ENCODE measurements at regions not wholly inside any gene's neighbourhood (a gene's known extent, or its start where the extent isn't known, plus 50 kb on each side); places are given as distances from the start of the nearest gene placed in this dataset.

DNA sequence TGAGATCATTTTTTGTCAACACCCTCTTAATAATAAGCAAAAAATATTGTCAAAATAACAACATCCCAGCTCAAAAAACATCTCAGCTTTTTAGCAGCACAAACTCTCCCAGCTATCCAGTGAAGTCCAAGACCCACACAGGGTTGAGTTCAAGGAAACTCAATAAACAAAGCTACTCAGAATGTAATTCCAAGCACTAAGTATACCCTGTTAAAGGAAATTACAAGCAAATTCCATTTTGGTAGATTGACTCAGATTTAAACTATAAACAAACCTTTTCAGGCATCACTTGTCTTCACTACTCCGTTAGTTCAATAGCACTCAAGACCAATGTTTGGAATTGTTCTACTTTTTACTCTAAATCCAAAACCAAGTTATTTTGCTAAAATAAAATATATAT lies 506.0 kb upstream of the INTU start:
- no peak overlapping the region for H3K4me2 ChIP-seq (ENCODE audit: insufficient read depth, low read length)
- no peak for FAIRE-seq
- POLR2A ChIA-PET = no interaction called here
- H2AFZ ChIP-seq (ENCODE audit: low read depth, low read length) = no peak overlapping the region
- no peaks in the 10 kb centered on the region for H3K9me1 ChIP-seq (replicated peaks; ENCODE audit: control insufficient read depth, extremely low read depth, insufficient read depth, low read length)
- H4K20me1 ChIP-seq (replicated peaks; ENCODE audit: control insufficient read depth, extremely low read depth, insufficient read depth, low read length) = no peaks in the 10 kb centered on the region
- CTCF ChIA-PET = no interaction called here
- no peaks in the 10 kb centered on the region for H3K36me3 ChIP-seq (ENCODE audit: control insufficient read depth in 2 of 2, extremely low read depth in 1 of 2, insufficient read depth in 2 of 2, low read length in 2 of 2)
- dilution Hi-C loops (cut with MboI; ENCODE audit: extremely low pct_ligation_motif_present, low sequenced_read_pairs) (no loop called here), intact Hi-C loops (cut with micrococcal nuclease) (no loop called here)
- no peaks in the 10 kb centered on the region for H3K4me1 ChIP-seq (ENCODE audit: control insufficient read depth, extremely low read depth, insufficient read depth, low read length)
- no peak overlapping the region for H3K9ac ChIP-seq (replicated peaks; ENCODE audit: extremely low read depth, insufficient read depth, low read length)
- TF ChIP-seq FOS (IDR thresholded peaks at IDR 0.05; ENCODE audit: borderline replicate concordance, insufficient read depth, low read length) = no peak
- no peaks in the 10 kb centered on the region for H3K79me2 ChIP-seq (ENCODE audit: control insufficient read depth, insufficient read depth, low read length)
- BruUV-seq (replicated peaks) = no TSS peak
- H3K27me3 ChIP-seq (ENCODE audit: control insufficient read depth in 2 of 2, insufficient read depth in 2 of 2, low read length in 2 of 2) = no peaks in the 10 kb centered on the region
- DNase-seq (ENCODE audit: low read depth, low spot score) = no peak
- peaks cover 1% of the 10 kb centered on the region for H3K9me3 ChIP-seq (replicated peaks; ENCODE audit: control insufficient read depth, insufficient read depth, low read length)
- H3K4me3 ChIP-seq (replicated peaks in 1 of 3; ENCODE audit: insufficient read depth in 1 of 3, low read depth in 1 of 3, low read length in 3 of 3) = no peak overlapping the region
- H3K27ac ChIP-seq (ENCODE audit: insufficient read depth, low read depth, low read length) = no peak overlapping the region

DNA sequence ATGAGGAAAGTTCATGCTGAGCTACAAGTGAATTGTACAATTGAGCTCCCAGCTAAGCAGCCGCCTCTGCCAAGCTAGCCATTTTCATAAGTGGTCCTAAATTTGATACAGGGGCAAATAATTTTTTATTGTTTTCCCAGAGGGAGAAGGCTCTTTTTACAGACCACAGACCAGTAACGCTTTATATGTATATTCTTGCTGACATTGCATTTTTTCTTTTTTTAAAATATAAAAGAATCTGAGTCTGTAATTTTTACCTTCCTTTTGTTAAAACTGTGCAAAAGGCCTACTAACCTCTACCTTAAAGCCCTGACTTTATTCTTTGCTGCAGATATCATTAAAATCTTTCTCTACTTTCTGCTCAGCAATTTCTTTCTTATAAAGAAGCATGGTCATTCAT lies 501.2 kb upstream of the INTU start:
- Histone ChIP-seq H3K27ac (ENCODE audit: insufficient read depth, low read depth, low read length) (no peak overlapping the region), H3K36me3 (ENCODE audit: control insufficient read depth in 2 of 2, extremely low read depth in 1 of 2, insufficient read depth in 2 of 2, low read length in 2 of 2) (no peaks in the 10 kb centered on the region), H3K27me3 (ENCODE audit: control insufficient read depth in 2 of 2, insufficient read depth in 2 of 2, low read length in 2 of 2) (no peaks in the 10 kb centered on the region), H3K9me3 (replicated peaks; ENCODE audit: control insufficient read depth, insufficient read depth, low read length) (no peaks in the 10 kb centered on the region), H4K20me1 (replicated peaks; ENCODE audit: control insufficient read depth, extremely low read depth, insufficient read depth, low read length) (no peaks in the 10 kb centered on the region), H3K4me1 (ENCODE audit: control insufficient read depth, extremely low read depth, insufficient read depth, low read length) (no peaks in the 10 kb centered on the region), H3K9ac (replicated peaks; ENCODE audit: extremely low read depth, insufficient read depth, low read length) (no peak overlapping the region), H2AFZ (ENCODE audit: low read depth, low read length) (no peak overlapping the region), H3K4me2 (ENCODE audit: insufficient read depth, low read length) (no peak overlapping the region), H3K79me2 (ENCODE audit: control insufficient read depth, insufficient read depth, low read length) (no peaks in the 10 kb centered on the region), H3K9me1 (replicated peaks; ENCODE audit: control insufficient read depth, extremely low read depth, insufficient read depth, low read length) (no peaks in the 10 kb centered on the region), H3K4me3 (replicated peaks in 1 of 3; ENCODE audit: insufficient read depth in 1 of 3, low read depth in 1 of 3, low read length in 3 of 3) (no peak overlapping the region)
- intact Hi-C loops (cut with micrococcal nuclease) (no loop called here), dilution Hi-C loops (cut with MboI; ENCODE audit: extremely low pct_ligation_motif_present, low sequenced_read_pairs) (no loop called here)
- BruUV-seq (replicated peaks) = no TSS peak
- ChIA-PET CTCF (no interaction called here), POLR2A (no interaction called here)
- no peak for FAIRE-seq
- no peak for DNase-seq (ENCODE audit: low read depth, low spot score)
- TF ChIP-seq POLR2AphosphoS5 (IDR thresholded peaks at IDR 0.05; ENCODE audit: insufficient read depth, low read depth, low read length) = no peak
- no peak for TF ChIP-seq MYC (IDR thresholded peaks at IDR 0.05; ENCODE audit: low read depth, low read length)
- TF ChIP-seq EZH2 (IDR thresholded peaks at IDR 0.05; ENCODE audit: borderline replicate concordance, low read depth, low read length, severe bottlenecking) = no peak
- TF ChIP-seq, protein P1, sequence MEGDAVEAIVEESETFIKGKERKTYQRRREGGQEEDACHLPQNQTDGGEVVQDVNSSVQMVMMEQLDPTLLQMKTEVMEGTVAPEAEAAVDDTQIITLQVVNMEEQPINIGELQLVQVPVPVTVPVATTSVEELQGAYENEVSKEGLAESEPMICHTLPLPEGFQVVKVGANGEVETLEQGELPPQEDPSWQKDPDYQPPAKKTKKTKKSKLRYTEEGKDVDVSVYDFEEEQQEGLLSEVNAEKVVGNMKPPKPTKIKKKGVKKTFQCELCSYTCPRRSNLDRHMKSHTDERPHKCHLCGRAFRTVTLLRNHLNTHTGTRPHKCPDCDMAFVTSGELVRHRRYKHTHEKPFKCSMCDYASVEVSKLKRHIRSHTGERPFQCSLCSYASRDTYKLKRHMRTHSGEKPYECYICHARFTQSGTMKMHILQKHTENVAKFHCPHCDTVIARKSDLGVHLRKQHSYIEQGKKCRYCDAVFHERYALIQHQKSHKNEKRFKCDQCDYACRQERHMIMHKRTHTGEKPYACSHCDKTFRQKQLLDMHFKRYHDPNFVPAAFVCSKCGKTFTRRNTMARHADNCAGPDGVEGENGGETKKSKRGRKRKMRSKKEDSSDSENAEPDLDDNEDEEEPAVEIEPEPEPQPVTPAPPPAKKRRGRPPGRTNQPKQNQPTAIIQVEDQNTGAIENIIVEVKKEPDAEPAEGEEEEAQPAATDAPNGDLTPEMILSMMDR (IDR thresholded peaks at IDR 0.05; ENCODE audit: extremely low read depth in 1 of 2, insufficient read depth in 1 of 2, low read depth in 1 of 2, low read length in 2 of 2) = no peak
- no peak for TF ChIP-seq POLR2A (IDR thresholded peaks at IDR 0.05; ENCODE audit: low read depth, low read length)
- no peak for TF ChIP-seq JUN (IDR thresholded peaks at IDR 0.05; ENCODE audit: borderline replicate concordance, insufficient read depth, insufficient read length, low read depth)
